HG03469 (cell line): ENCODE measurements at regions not wholly inside any gene's neighbourhood (a gene's known extent, or its start where the extent isn't known, plus 50 kb on each side); places are given as distances from the start of the nearest gene placed in this dataset.
"Not testable (repeated sequence)": the region's sequence is repeated elsewhere in the genome, so short reads cannot be mapped to it uniquely, and the experiment has no call there.

Experiments used
- ATAC-seq: cut with Tn5 transposase; IDR thresholded peaks from one replicate; pipeline ENCODE4 v1.9.1; 2021; ENCODE audit warnings: mild to moderate bottlenecking, moderate library complexity, moderate number of reproducible peaks; ENCODE audit not compliant: unreplicated experiment

- ATAC-seq: no peak
These were observed 98.3 kb downstream of the SOD2 start for GRCh38 chr6:159594750-159595117.

GRCh38 chr6:159594106-159594749 lies 98.8 kb downstream of the SOD2 start:
- ATAC-seq: no peak

GRCh38 chr6:159590835-159591234 lies 102.2 kb downstream of the SOD2 start:
- ATAC-seq: no peak

DNA sequence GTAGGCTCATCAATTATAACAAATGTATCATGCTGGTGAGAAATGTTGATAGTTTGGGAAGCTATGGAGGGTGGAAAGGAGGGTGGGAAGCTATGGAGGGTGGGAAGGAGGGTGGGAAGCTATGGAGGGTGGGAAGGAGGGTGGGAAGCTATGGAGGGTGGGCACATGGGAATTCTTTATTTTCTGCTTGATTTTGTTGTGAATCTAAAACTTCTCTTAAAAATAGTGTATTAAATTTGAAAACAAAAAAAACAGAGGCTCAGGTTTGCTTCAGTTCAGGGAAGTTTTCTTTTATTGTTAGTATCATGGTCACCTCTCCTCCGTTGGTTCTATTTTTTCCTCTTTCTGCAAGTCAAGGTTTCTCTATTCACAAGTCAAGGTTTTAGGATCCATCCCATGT lies 106.4 kb downstream of the SOD2 start:
- no peak for ATAC-seq

GRCh38 chr6:159582736-159583135 lies 110.3 kb downstream of the SOD2 start:
- no peak for ATAC-seq

GRCh38 chr6:159578629-159579028 lies 114.4 kb downstream of the SOD2 start:
- no peak for ATAC-seq

- no peak for ATAC-seq
These were observed 115.5 kb downstream of the SOD2 start for GRCh38 chr6:159577564-159577963.

- ATAC-seq: no peak
These were observed 120.5 kb downstream of the SOD2 start for GRCh38 chr6:159572439-159573110.

DNA sequence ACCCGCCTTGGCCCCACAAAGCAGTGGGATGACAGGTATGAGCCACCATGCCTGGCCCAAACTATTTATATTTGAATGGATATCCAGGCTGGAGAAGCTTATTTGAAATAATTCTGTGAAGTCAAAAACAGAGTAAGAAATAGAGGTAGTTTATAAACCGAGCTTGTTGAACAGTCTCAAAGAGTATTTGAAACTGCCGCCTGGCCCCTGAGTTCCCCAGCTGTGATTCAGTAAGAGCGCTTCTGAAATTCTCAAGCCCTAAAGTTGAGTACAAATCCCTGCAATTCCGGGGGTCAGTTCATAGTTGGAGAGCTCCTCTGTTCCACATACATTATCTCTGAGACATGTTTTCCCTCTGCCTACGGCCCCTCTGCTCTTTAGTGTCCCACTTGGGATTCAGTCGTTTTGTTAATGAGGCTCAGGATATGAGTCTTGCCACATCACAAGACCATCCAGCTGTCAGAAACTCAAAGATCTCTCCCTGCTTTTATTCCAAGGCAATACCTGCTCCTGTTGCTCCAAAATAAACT lies 127.8 kb downstream of the SOD2 start:
- ATAC-seq: no peak

- ATAC-seq: no peak
These were observed 128.6 kb downstream of the SOD2 start for GRCh38 chr6:159564456-159564855.

DNA sequence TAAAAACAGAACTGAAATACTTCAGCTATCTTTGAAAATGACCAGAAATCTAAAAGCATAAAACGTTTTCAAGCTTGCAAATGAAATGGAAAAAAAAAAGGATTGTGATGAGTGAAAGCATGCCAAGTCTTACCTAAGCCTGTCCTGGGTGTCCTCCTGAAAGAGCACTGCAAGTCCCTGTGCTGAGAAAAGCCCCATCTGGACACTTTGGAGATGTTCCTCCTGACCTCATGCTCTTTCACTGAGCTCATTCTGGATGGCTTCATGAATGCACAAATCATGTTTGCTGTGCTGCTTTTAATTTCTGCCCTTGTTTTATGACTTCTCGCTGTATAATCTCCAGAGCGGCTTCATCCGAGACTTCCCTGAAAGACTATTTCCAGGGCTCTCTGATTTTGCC lies 136.0 kb downstream of the SOD2 start:
- no peak for ATAC-seq

DNA sequence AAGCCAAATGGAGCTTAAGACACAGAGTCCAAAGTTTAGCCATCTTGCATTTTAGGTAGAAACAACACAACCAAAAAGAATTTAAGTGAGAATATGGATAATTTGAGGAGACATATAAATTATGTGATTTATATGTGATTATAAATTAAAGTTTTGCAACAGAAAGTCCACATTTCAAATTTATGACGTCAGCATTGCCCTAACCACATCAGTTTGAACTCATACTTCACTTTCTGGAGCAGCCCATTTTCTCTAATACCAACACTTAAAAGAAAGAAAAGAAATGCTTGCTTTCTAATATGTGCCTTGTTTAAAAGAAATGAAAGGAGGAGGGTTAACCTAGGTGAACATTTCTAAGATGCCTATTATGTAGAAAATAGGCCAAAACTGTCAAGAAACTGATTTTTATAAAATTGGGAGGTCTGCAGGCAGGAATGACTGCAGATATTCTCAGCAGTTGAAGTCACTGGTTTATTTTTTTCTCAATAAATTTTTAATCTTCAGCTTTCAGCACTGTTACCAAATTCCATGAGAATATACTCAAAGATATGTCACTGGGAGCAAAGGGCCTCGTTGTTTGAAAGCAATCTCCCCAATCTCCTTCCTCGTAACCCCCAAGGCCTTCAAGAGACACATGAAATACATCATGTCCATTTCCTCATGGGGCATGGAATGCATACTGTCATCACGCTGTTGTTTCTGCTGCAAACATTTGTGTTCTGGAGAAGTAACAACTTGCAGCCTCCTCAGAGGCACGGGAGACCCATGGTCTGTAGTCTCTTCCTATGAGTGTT lies 137.8 kb downstream of the SOD2 start:
- ATAC-seq: no peak

- no peak for ATAC-seq
These were observed 151.7 kb downstream of the SOD2 start for GRCh38 chr6:159541296-159541695.

GRCh38 chr6:159540883-159541282 lies 152.2 kb downstream of the SOD2 start:
- ATAC-seq: no peak

- ATAC-seq: no peak
These were observed 152.9 kb downstream of the SOD2 start for GRCh38 chr6:159540152-159540551.

DNA sequence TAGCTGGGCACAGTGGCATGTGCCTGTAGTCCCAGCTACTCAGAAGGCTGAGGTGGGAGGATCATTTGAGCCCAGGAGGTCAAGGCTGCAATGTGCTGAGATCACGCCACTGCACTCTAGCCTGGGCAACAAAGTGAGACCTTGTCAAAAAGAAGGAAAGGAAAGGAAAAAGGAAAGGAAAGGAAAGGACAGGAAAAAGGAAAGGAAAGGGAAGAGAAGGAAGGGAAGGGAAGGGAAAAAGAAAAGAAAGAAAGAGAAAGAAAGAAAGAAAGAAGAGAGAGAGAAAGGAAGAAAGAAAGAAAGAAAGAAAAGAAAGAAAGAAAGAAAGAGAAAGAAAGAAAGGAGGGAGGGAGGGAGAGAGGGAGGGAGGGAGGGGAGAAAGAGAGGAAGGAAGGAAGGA lies 155.0 kb downstream of the SOD2 start:
- ATAC-seq: not testable (repeated sequence)

- no peak for ATAC-seq
These were observed 157.2 kb downstream of the SOD2 start for GRCh38 chr6:159535656-159536350.

- ATAC-seq: no peak
These were observed 159.5 kb downstream of the SOD2 start for GRCh38 chr6:159533568-159533967.

DNA sequence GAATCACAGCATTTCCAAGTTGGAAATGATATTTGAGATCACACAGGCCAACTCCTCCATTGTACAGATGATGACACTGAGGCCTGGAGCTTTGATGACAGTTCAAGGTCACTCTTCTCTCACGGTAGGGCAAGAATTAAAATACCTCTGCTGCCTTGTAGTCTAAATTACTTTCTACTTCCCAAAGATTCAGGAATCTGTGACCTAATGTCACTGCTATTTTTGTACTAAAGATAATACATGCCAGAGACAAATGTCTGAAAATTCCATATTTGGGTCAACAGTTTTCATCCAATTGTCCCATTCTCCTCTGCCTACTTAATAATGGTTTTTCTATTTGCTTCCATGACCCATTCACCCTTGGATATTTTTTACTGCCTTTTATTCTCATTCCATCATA lies 160.0 kb downstream of the SOD2 start:
- ATAC-seq: no peak

- ATAC-seq: no peak
These were observed 160.9 kb downstream of the SOD2 start for GRCh38 chr6:159532155-159532554.

- no peak for ATAC-seq
These were observed 163.1 kb downstream of the SOD2 start for GRCh38 chr6:159529934-159530333.
